ENCODE measurements at regions not wholly inside any gene's neighbourhood (a gene's known extent, or its start where the extent isn't known, plus 50 kb on each side); places are given as distances from the start of the nearest gene placed in this dataset.

GRCh38 chrX:11908371-11908770 lies 150.3 kb downstream of the MSL3 start:
- Histone ChIP-seq H3K4me3 (no peak overlapping the region), H3K4me1 (no peaks in the 10 kb centered on the region), H3K27me3 (no peaks in the 10 kb centered on the region), H3K9me3 (no peaks in the 10 kb centered on the region), H3K27ac (no peak overlapping the region), H3K36me3 (no peaks in the 10 kb centered on the region)
- in situ Hi-C loops (cut with MboI; ENCODE audit: low pct_ligation_motif_present in 1 of 4, low pct_unique_long_range_greater_than_20kb in 1 of 4, low sequenced_read_pairs in 3 of 4) (no loop called here), intact Hi-C loops (cut with DNase I; ENCODE audit: low total_unique reads) (no loop called here)
- 12% methylated on average over 2 of the region's 2 CpGs; no CpG with 5 or more reads in 1 of the 2 donors for WGBS, 2 donors (ENCODE audit: low coverage in 1 of 2)
- peak in 3 of 5 experiments; percentile 21 to 25 (median 22) for TF ChIP-seq CTCF (IDR thresholded peaks at IDR 0.05)
- no peak for TF ChIP-seq POLR2AphosphoS5 (IDR thresholded peaks at IDR 0.05)
- DNase-seq, result no peak

GRCh38 chrX:11913001-11913400 lies 155.0 kb downstream of the MSL3 start:
- no peaks in the 10 kb centered on the region for H3K27me3 ChIP-seq
- H3K9me3 ChIP-seq, result no peaks in the 10 kb centered on the region
- 91% methylated on average over 3 of the region's 3 CpGs; no CpG with 5 or more reads in 1 of the 2 donors for WGBS, 2 donors (ENCODE audit: low coverage in 1 of 2)
- H3K4me3 ChIP-seq, result no peak overlapping the region
- intact Hi-C loops (cut with DNase I; ENCODE audit: low total_unique reads), result no loop called here
- H3K4me1 ChIP-seq, result no peaks in the 10 kb centered on the region
- H3K27ac ChIP-seq, result no peak overlapping the region
- no peaks in the 10 kb centered on the region for H3K36me3 ChIP-seq
- TF ChIP-seq POLR2AphosphoS5 (IDR thresholded peaks at IDR 0.05) (no peak), CTCF (IDR thresholded peaks at IDR 0.05) (no peak), EP300 (IDR thresholded peaks at IDR 0.05; ENCODE audit: low read depth) (no peak), POLR2A (IDR thresholded peaks at IDR 0.05) (no peak)
- in situ Hi-C loops (cut with MboI; ENCODE audit: low pct_ligation_motif_present in 1 of 4, low pct_unique_long_range_greater_than_20kb in 1 of 4, low sequenced_read_pairs in 3 of 4), result no loop called here
- DNase-seq, result no peak

GRCh38 chrX:11929476-11929875 lies 171.4 kb downstream of the MSL3 start:
- Histone ChIP-seq H3K4me3 (no peak overlapping the region), H3K27me3 (no peaks in the 10 kb centered on the region), H3K4me1 (no peaks in the 10 kb centered on the region), H3K9me3 (no peaks in the 10 kb centered on the region), H3K36me3 (no peaks in the 10 kb centered on the region), H3K27ac (no peak overlapping the region)
- intact Hi-C loops (cut with DNase I; ENCODE audit: low total_unique reads) (no loop called here), in situ Hi-C loops (cut with MboI; ENCODE audit: low pct_ligation_motif_present in 1 of 4, low pct_unique_long_range_greater_than_20kb in 1 of 4, low sequenced_read_pairs in 3 of 4) (no loop called here)
- TF ChIP-seq EP300 (IDR thresholded peaks at IDR 0.05; ENCODE audit: low read depth) (no peak), CTCF (IDR thresholded peaks at IDR 0.05) (no peak), POLR2A (IDR thresholded peaks at IDR 0.05) (no peak), POLR2AphosphoS5 (IDR thresholded peaks at IDR 0.05) (no peak)
- no peak for DNase-seq
- WGBS, 2 donors (ENCODE audit: low coverage in 1 of 2), result 80 to 81% methylated on average over 1 to 5 of the region's 5 CpGs

- no peak for DNase-seq
- intact Hi-C loops (cut with DNase I; ENCODE audit: low total_unique reads) (no loop called here), in situ Hi-C loops (cut with MboI; ENCODE audit: low pct_ligation_motif_present in 1 of 4, low pct_unique_long_range_greater_than_20kb in 1 of 4, low sequenced_read_pairs in 3 of 4) (no loop called here)
- Histone ChIP-seq H3K36me3 (no peaks in the 10 kb centered on the region), H3K4me3 (no peak overlapping the region), H3K4me1 (no peaks in the 10 kb centered on the region), H3K27me3 (no peaks in the 10 kb centered on the region), H3K9me3 (no peaks in the 10 kb centered on the region), H3K27ac (no peak overlapping the region)
- WGBS, 2 donors (ENCODE audit: low coverage in 1 of 2), result 60 to 100% methylated on average over 1 of the region's 1 CpG
- no peak for TF ChIP-seq CTCF (IDR thresholded peaks at IDR 0.05)
- no peak for TF ChIP-seq EP300 (IDR thresholded peaks at IDR 0.05; ENCODE audit: low read depth)
- no peak for TF ChIP-seq POLR2A (IDR thresholded peaks at IDR 0.05)
- TF ChIP-seq POLR2AphosphoS5 (IDR thresholded peaks at IDR 0.05), result no peak
These were observed 174.4 kb downstream of the MSL3 start for GRCh38 chrX:11932423-11932822.

Data from transverse colon (tissue), 4 donors.